ENCODE measurements at regions not wholly inside any gene's neighbourhood (a gene's known extent, or its start where the extent isn't known, plus 50 kb on each side); places are given as distances from the start of the nearest gene placed in this dataset.

- Mint-ChIP-seq H3K4me3 (no peak overlapping the region), H3K27me3 (peaks cover 0 to 19% (median 3%) of the 10 kb centered on the region in 3 donors), H3K4me1 (no peaks in the 10 kb centered on the region), H3K27ac (peak overlapping the region in 1 of 6 donors; percentile 1), H3K36me3 (no peaks in the 10 kb centered on the region), H3K9me3 (peaks cover 0 to 4% (median 0%) of the 10 kb centered on the region in 7 donors)
- DNase-seq (no peak), ATAC-seq (ENCODE audit: low read depth in 2 of 2) (no peak)
Measured at GRCh38 chr6:126807876-126808275, 310.6 kb upstream of the RSPO3 start.

GRCh38 chr6:126811321-126811720, 307.1 kb upstream of the RSPO3 start:
- ATAC-seq (ENCODE audit: low read depth in 2 of 2) (no peak), DNase-seq (no peak)
- peaks cover 0 to 4% (median 0%) of the 10 kb centered on the region in 7 donors for H3K9me3 Mint-ChIP-seq
- H3K4me1 Mint-ChIP-seq = no peaks in the 10 kb centered on the region
- H3K27ac Mint-ChIP-seq = no peak overlapping the region
- peaks cover 0 to 19% (median 3%) of the 10 kb centered on the region in 3 donors for H3K27me3 Mint-ChIP-seq
- H3K4me3 Mint-ChIP-seq = no peak overlapping the region
- no peaks in the 10 kb centered on the region for H3K36me3 Mint-ChIP-seq

- Mint-ChIP-seq H3K9me3 (peaks cover 0 to 8% (median 2%) of the 10 kb centered on the region in 7 donors), H3K4me3 (no peak overlapping the region), H3K36me3 (no peaks in the 10 kb centered on the region), H3K27ac (no peak overlapping the region), H3K4me1 (no peaks in the 10 kb centered on the region), H3K27me3 (peaks cover 0 to 19% (median 3%) of the 10 kb centered on the region in 3 donors)
- ATAC-seq (ENCODE audit: low read depth in 2 of 2) = no peak
- DNase-seq = no peak
Measured at GRCh38 chr6:126812010-126812409, 306.5 kb upstream of the RSPO3 start.

GRCh38 chr6:126812651-126813050, 305.8 kb upstream of the RSPO3 start:
- ATAC-seq (ENCODE audit: low read depth in 2 of 2) (no peak), DNase-seq (no peak)
- Mint-ChIP-seq H3K4me3 (no peak overlapping the region), H3K4me1 (no peaks in the 10 kb centered on the region), H3K36me3 (no peaks in the 10 kb centered on the region), H3K27me3 (peaks cover 0 to 14% (median 3%) of the 10 kb centered on the region in 3 donors), H3K9me3 (peaks cover 0 to 8% (median 2%) of the 10 kb centered on the region in 7 donors), H3K27ac (no peak overlapping the region)

GRCh38 chr6:126820634-126821033, 297.8 kb upstream of the RSPO3 start:
- H3K4me1 Mint-ChIP-seq = no peaks in the 10 kb centered on the region
- no peak overlapping the region for H3K4me3 Mint-ChIP-seq
- H3K27me3 Mint-ChIP-seq = no peaks in the 10 kb centered on the region
- no peaks in the 10 kb centered on the region for H3K36me3 Mint-ChIP-seq
- H3K27ac Mint-ChIP-seq = no peak overlapping the region
- DNase-seq = no peak
- no peak for ATAC-seq (ENCODE audit: low read depth in 2 of 2)
- peaks cover 0 to 8% (median 0%) of the 10 kb centered on the region in 7 donors for H3K9me3 Mint-ChIP-seq

GRCh38 chr6:126821706-126822105, 296.8 kb upstream of the RSPO3 start:
- H3K4me3 Mint-ChIP-seq = no peak overlapping the region
- H3K4me1 Mint-ChIP-seq = no peaks in the 10 kb centered on the region
- no peak overlapping the region for H3K27ac Mint-ChIP-seq
- no peak for ATAC-seq (ENCODE audit: low read depth in 2 of 2)
- no peaks in the 10 kb centered on the region for H3K36me3 Mint-ChIP-seq
- H3K9me3 Mint-ChIP-seq = peaks cover 0 to under 1% (median 0%) of the 10 kb centered on the region in 7 donors
- H3K27me3 Mint-ChIP-seq = no peaks in the 10 kb centered on the region
- DNase-seq = no peak

- H3K9me3 Mint-ChIP-seq = no peaks in the 10 kb centered on the region
- ATAC-seq (ENCODE audit: low read depth in 2 of 2) (no peak), DNase-seq (no peak)
- H3K36me3 Mint-ChIP-seq = no peaks in the 10 kb centered on the region
- no peak overlapping the region for H3K27ac Mint-ChIP-seq
- no peaks in the 10 kb centered on the region for H3K27me3 Mint-ChIP-seq
- no peak overlapping the region for H3K4me3 Mint-ChIP-seq
- H3K4me1 Mint-ChIP-seq = no peaks in the 10 kb centered on the region
Measured at GRCh38 chr6:126824226-126824625, 294.2 kb upstream of the RSPO3 start.

GRCh38 chr6:126824815-126825214, 293.7 kb upstream of the RSPO3 start:
- no peak overlapping the region for H3K4me3 Mint-ChIP-seq
- no peaks in the 10 kb centered on the region for H3K27me3 Mint-ChIP-seq
- no peaks in the 10 kb centered on the region for H3K4me1 Mint-ChIP-seq
- DNase-seq (no peak), ATAC-seq (ENCODE audit: low read depth in 2 of 2) (no peak)
- no peaks in the 10 kb centered on the region for H3K9me3 Mint-ChIP-seq
- no peaks in the 10 kb centered on the region for H3K36me3 Mint-ChIP-seq
- peak overlapping the region in 1 of 6 donors; percentile 51 for H3K27ac Mint-ChIP-seq

- no peak for DNase-seq
- Mint-ChIP-seq H3K27me3 (no peaks in the 10 kb centered on the region), H3K9me3 (no peaks in the 10 kb centered on the region), H3K4me1 (no peaks in the 10 kb centered on the region), H3K4me3 (no peak overlapping the region), H3K27ac (no peak overlapping the region), H3K36me3 (no peaks in the 10 kb centered on the region)
- ATAC-seq (ENCODE audit: low read depth in 2 of 2) = no peak
Measured at GRCh38 chr6:126826166-126826714, 292.2 kb upstream of the RSPO3 start.

GRCh38 chr6:126831461-126831860, 287.0 kb upstream of the RSPO3 start:
- Mint-ChIP-seq H3K27me3 (no peaks in the 10 kb centered on the region), H3K27ac (no peak overlapping the region), H3K4me1 (no peaks in the 10 kb centered on the region), H3K9me3 (peaks cover 0 to 4% (median 0%) of the 10 kb centered on the region in 7 donors), H3K36me3 (no peaks in the 10 kb centered on the region), H3K4me3 (no peak overlapping the region)
- ATAC-seq (ENCODE audit: low read depth in 2 of 2) (no peak), DNase-seq (no peak)

- Mint-ChIP-seq H3K36me3 (no peaks in the 10 kb centered on the region), H3K4me1 (no peaks in the 10 kb centered on the region), H3K4me3 (no peak overlapping the region), H3K27me3 (no peaks in the 10 kb centered on the region), H3K27ac (no peak overlapping the region), H3K9me3 (peaks cover 0 to 7% (median 2%) of the 10 kb centered on the region in 7 donors)
- ATAC-seq (ENCODE audit: low read depth in 2 of 2) = no peak
- DNase-seq = no peak
Measured at GRCh38 chr6:126842769-126843168, 275.7 kb upstream of the RSPO3 start.

GRCh38 chr6:126848119-126848518, 270.4 kb upstream of the RSPO3 start:
- Mint-ChIP-seq H3K27me3 (no peaks in the 10 kb centered on the region), H3K4me3 (no peak overlapping the region), H3K36me3 (no peaks in the 10 kb centered on the region), H3K4me1 (no peaks in the 10 kb centered on the region), H3K27ac (no peak overlapping the region), H3K9me3 (peaks cover 0 to 4% (median 1%) of the 10 kb centered on the region in 7 donors)
- ATAC-seq (ENCODE audit: low read depth in 2 of 2) (no peak), DNase-seq (no peak)

GRCh38 chr6:126867641-126868040, 250.8 kb upstream of the RSPO3 start:
- no peaks in the 10 kb centered on the region for H3K27me3 Mint-ChIP-seq
- no peaks in the 10 kb centered on the region for H3K4me1 Mint-ChIP-seq
- no peak for ATAC-seq (ENCODE audit: low read depth in 2 of 2)
- no peaks in the 10 kb centered on the region for H3K36me3 Mint-ChIP-seq
- no peak for DNase-seq
- no peak overlapping the region for H3K4me3 Mint-ChIP-seq
- H3K27ac Mint-ChIP-seq = no peak overlapping the region
- peaks cover 0 to 6% (median 4%) of the 10 kb centered on the region in 7 donors for H3K9me3 Mint-ChIP-seq

GRCh38 chr6:126873351-126873750, 245.1 kb upstream of the RSPO3 start:
- no peaks in the 10 kb centered on the region for H3K4me1 Mint-ChIP-seq
- DNase-seq (no peak), ATAC-seq (ENCODE audit: low read depth in 2 of 2) (no peak)
- H3K4me3 Mint-ChIP-seq = no peak overlapping the region
- H3K27ac Mint-ChIP-seq = no peak overlapping the region
- peaks cover 0 to 6% (median 0%) of the 10 kb centered on the region in 7 donors for H3K9me3 Mint-ChIP-seq
- H3K27me3 Mint-ChIP-seq = no peaks in the 10 kb centered on the region
- no peaks in the 10 kb centered on the region for H3K36me3 Mint-ChIP-seq

- no peak for DNase-seq
- no peaks in the 10 kb centered on the region for H3K4me1 Mint-ChIP-seq
- no peaks in the 10 kb centered on the region for H3K36me3 Mint-ChIP-seq
- no peaks in the 10 kb centered on the region for H3K27me3 Mint-ChIP-seq
- H3K9me3 Mint-ChIP-seq = peaks cover 0 to 6% (median 0%) of the 10 kb centered on the region in 7 donors
- ATAC-seq (ENCODE audit: low read depth in 2 of 2) = no peak
- no peak overlapping the region for H3K4me3 Mint-ChIP-seq
- H3K27ac Mint-ChIP-seq = no peak overlapping the region
Measured at GRCh38 chr6:126873791-126874190, 244.7 kb upstream of the RSPO3 start.
